ENCODE measurements at regions not wholly inside any gene's neighbourhood (a gene's known extent, or its start where the extent isn't known, plus 50 kb on each side); places are given as distances from the start of the nearest gene placed in this dataset.

DNA sequence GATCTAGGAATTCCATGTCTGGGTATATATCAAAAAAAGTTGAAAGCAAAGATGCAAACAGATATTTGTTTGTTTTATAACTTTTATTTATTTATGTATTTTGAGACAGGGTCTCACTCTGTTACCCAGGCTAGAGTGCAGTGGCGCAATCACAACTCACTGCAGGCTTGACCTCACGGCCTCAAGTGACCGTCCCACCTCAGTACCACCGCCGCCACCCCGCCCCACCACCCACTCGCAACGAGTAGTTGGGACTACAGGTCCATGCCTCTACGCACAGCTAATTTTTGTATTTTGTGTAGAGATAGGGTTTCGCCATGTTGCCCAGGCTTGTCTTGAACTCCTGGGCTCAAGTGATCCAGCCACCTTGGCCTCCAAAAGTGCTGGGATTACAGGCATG lies 66.5 kb upstream of the KTN1 start:
- TF ChIP-seq, protein P1, sequence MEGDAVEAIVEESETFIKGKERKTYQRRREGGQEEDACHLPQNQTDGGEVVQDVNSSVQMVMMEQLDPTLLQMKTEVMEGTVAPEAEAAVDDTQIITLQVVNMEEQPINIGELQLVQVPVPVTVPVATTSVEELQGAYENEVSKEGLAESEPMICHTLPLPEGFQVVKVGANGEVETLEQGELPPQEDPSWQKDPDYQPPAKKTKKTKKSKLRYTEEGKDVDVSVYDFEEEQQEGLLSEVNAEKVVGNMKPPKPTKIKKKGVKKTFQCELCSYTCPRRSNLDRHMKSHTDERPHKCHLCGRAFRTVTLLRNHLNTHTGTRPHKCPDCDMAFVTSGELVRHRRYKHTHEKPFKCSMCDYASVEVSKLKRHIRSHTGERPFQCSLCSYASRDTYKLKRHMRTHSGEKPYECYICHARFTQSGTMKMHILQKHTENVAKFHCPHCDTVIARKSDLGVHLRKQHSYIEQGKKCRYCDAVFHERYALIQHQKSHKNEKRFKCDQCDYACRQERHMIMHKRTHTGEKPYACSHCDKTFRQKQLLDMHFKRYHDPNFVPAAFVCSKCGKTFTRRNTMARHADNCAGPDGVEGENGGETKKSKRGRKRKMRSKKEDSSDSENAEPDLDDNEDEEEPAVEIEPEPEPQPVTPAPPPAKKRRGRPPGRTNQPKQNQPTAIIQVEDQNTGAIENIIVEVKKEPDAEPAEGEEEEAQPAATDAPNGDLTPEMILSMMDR (IDR thresholded peaks at IDR 0.05; ENCODE audit: insufficient read depth, low read length, missing control alignments), result no peak
- ChIA-PET POLR2A (no interaction called here), CTCF (interaction anchor here (1.6 kb wide), 1 partner anchor 67 kb away, joined by 5 read pairs; no protein-coding TSS in a partner anchor)
- H3K4me3 ChIP-seq (ENCODE audit: low read depth, low read length), result no peak overlapping the region
- no peak for DNase-seq (ENCODE audit: low read depth, low spot score)

DNA sequence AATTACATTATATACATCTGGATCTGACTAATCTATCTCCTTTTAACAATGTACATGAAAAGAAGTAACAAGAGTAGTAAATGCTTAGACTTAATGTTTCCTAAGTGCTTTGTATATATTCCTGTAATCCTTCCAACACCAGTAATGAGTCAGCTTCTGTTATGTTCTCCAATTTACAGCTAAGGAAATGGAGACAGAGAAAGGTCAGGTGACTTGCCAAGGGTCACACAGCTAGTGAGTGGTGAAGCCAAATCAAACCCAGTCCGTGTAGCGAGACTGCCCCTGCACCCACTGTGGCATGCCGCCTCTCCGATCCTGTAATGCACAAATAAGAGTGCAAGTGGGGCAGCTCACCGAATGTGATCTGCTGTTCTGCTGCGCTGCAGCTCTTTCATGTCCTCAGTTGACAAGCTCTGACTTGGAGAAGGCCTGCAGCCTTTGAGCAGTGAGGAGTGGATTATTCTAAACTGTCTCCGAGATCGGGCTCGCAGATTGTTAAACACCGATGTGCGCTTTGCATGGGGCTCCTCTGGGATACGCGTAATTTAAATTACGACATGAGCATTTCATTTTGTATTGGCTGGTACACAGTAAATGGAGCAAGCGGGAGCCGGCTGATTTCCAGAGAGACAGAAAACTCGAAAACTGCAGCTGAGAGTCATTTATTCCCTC lies 65.1 kb upstream of the KTN1 start:
- TF ChIP-seq, protein P1 (IDR thresholded peaks at IDR 0.05; ENCODE audit: insufficient read depth, low read length, missing control alignments), result no peak
- H3K4me3 ChIP-seq (ENCODE audit: low read depth, low read length), result 0 out of 2 replicates have a peak overlapping the region, but pooled peaks have one; percentile 10
- DNase-seq (ENCODE audit: low read depth, low spot score), result peak; percentile 52
- CTCF ChIA-PET, result interaction anchor here (1.4 kb wide), 1 partner anchor 21 kb away, joined by 3 read pairs; no protein-coding TSS in a partner anchor
- POLR2A ChIA-PET, result interaction anchor here (0.6 kb wide), 1 partner anchor 133 kb away, joined by 3 read pairs; no protein-coding TSS in a partner anchor

DNA sequence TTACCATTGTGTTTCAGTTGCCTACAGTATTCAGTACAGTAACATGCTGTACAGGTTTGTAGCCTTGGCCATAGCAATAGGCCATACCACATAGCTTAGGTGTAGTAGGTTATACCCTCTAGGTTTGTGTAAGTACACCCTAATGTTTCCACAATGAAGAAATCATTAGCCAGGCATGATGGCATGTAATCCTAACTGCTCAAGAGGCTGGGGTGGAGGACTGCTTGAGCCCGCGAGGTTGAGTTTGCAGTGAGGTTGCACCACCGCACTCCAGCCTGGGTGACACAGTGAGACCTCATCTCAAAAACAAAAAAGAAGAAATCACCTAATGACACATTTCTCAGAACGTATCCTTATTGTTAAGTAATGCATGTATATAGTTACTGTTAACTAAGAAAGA lies 63.2 kb upstream of the KTN1 start:
- TF ChIP-seq, protein P1 (IDR thresholded peaks at IDR 0.05; ENCODE audit: insufficient read depth, low read length, missing control alignments), result no peak
- no peak overlapping the region for H3K4me3 ChIP-seq (ENCODE audit: low read depth, low read length)
- CTCF ChIA-PET, result no interaction called here
- POLR2A ChIA-PET, result no interaction called here
- no peak for DNase-seq (ENCODE audit: low read depth, low spot score)

DNA sequence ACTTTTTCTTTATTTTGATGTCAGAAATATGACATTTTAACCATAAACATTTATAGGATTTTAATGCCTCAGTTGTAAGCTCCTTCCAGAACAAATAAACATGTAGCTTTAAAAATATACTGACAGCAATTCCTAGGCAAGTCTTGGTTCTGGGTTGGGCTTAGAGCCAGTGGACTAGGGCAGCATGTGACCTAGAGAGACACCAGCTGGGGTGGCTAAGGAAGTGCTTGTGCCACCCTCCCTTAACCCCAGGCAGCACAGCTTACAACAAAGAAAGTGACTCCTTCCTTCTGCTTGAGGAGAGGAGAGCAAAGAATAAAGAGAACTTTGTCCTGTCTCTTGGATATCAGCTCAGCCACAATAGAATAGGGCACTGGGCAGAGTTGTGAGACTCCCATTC lies 61.6 kb upstream of the KTN1 start:
- ChIA-PET POLR2A (interaction anchor here (0.6 kb wide), 1 partner anchor 107 kb away, joined by 3 read pairs; no protein-coding TSS in a partner anchor), CTCF (interaction anchor here (0.6 to 1.7 kb wide), 3 partner anchors 9 to 1853 kb away, joined by 3 to 4 read pairs (median 4); no protein-coding TSS in a partner anchor)
- TF ChIP-seq, protein P1 (IDR thresholded peaks at IDR 0.05; ENCODE audit: insufficient read depth, low read length, missing control alignments), result no peak
- DNase-seq (ENCODE audit: low read depth, low spot score), result no peak
- H3K4me3 ChIP-seq (ENCODE audit: low read depth, low read length), result no peak overlapping the region

DNA sequence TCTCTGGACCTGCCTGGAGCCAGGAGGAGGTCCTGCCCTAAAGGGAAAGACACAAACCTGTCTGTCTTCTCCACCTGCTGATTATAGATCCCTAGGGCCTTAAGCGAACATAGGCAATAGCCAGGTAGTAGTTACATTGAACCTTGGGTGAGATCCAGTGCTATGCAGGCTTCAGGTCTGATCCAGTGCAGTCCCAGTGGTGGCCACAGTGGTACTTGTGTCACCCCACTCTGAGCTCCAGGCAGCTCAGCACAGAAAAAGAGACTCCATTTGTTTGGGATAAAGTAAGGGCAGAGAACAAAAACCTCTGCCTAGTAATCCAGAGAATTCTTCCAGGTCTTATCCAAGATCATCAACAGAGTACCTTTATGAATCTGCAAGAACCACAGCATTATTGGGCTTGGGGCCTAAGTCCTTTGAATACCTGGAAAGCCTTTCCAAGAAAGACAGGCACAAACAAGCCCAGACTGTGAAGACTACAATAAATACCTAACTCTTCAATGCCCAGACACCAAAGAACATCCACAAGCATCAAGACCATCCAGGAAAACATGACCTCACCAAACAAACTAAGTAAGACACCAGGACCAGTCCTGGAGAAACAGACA lies 60.4 kb upstream of the KTN1 start:
- DNase-seq (ENCODE audit: low read depth, low spot score), result no peak
- ChIA-PET POLR2A (no interaction called here), CTCF (interaction anchor here (1.7 kb wide), 1 partner anchor 13 kb away, joined by 4 read pairs; no protein-coding TSS in a partner anchor)
- H3K4me3 ChIP-seq (ENCODE audit: low read depth, low read length), result no peak overlapping the region
- TF ChIP-seq, protein P1 (IDR thresholded peaks at IDR 0.05; ENCODE audit: insufficient read depth, low read length, missing control alignments), result no peak

DNA sequence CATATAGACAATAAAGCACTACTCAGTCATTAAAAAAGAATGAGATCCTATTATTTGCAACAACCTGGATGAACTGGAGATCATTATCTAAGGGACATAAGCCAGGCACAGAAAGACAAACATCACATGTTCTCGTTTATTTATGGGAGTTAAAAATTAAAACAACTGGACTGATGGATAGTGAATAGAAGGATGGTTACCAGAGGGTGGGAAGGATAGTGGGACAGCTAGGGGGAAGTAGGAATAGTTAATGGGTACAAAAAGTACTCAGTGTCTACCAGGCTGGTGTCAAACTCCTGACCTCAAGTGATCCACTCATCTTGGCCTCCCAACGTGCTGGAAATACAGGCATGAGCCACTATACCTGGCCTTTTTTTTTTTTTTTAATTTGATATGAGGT lies 56.7 kb upstream of the KTN1 start:
- ChIA-PET POLR2A (no interaction called here), CTCF (no interaction called here)
- no peak for DNase-seq (ENCODE audit: low read depth, low spot score)
- TF ChIP-seq, protein P1 (IDR thresholded peaks at IDR 0.05; ENCODE audit: insufficient read depth, low read length, missing control alignments), result no peak
- no peak overlapping the region for H3K4me3 ChIP-seq (ENCODE audit: low read depth, low read length)

Data from AG04449 (cell line).